ENCODE measurements at regions not wholly inside any gene's neighbourhood (a gene's known extent, or its start where the extent isn't known, plus 50 kb on each side); places are given as distances from the start of the nearest gene placed in this dataset.

- no peak for TF ChIP-seq PAX5 (IDR thresholded peaks at IDR 0.05; ENCODE audit: insufficient read depth, low read length, severe bottlenecking)
- no peak for TF ChIP-seq SPI1 (IDR thresholded peaks at IDR 0.05; ENCODE audit: low read depth, low read length)
- TF ChIP-seq POLR2A (IDR thresholded peaks at IDR 0.05; ENCODE audit: low read depth, low read length) = no peak
- no peak for TF ChIP-seq TAF1 (IDR thresholded peaks at IDR 0.05; ENCODE audit: low read depth, low read length)
- no peak for TF ChIP-seq POLR2AphosphoS5 (IDR thresholded peaks at IDR 0.05; ENCODE audit: low read depth, low read length)
Observed at GRCh38 chr3:157589211-157589610, 86.0 kb upstream of the VEPH1 start.

Measured in GM12891 (cell line).